Activated naive CD8-positive, alpha-beta T cell treated with anti-CD3 and anti-CD28 coated beads for 36 hours (primary cell): ENCODE measurements at regions not wholly inside any gene's neighbourhood (a gene's known extent, or its start where the extent isn't known, plus 50 kb on each side); places are given as distances from the start of the nearest gene placed in this dataset.
"Not testable (repeated sequence)": the region's sequence is repeated elsewhere in the genome, so short reads cannot be mapped to it uniquely, and the experiment has no call there.

Experiments
- DNase-seq: peaks from one replicate; pipeline ENCODE4 v3.0.0; 2021
- H3K27ac Mint-ChIP-seq: one replicate; pipeline ENCODE4 v1.8.0; 2022; ENCODE audit warnings: mild to moderate bottlenecking, moderate library complexity, mixed read lengths
- H3K27me3 Mint-ChIP-seq: one replicate; pipeline ENCODE4 v1.8.0; 2022; ENCODE audit warnings: mild to moderate bottlenecking, mixed read lengths
- H3K36me3 Mint-ChIP-seq: one replicate; pipeline ENCODE4 v1.8.0; 2021; ENCODE audit warnings: mild to moderate bottlenecking, mixed read lengths
- H3K4me1 Mint-ChIP-seq: one replicate; pipeline ENCODE4 v1.8.0; 2021; ENCODE audit warnings: mixed read lengths
- H3K4me3 Mint-ChIP-seq: one replicate; pipeline ENCODE4 v1.8.0; 2022; ENCODE audit warnings: mild to moderate bottlenecking, moderate library complexity, mixed read lengths
- H3K9me3 Mint-ChIP-seq: one replicate; pipeline ENCODE4 v1.8.0; 2022; ENCODE audit warnings: mixed read lengths

- H3K27ac Mint-ChIP-seq, H3K36me3 Mint-ChIP-seq, H3K27me3 Mint-ChIP-seq, H3K9me3 Mint-ChIP-seq, H3K4me1 Mint-ChIP-seq: not testable (repeated sequence)
- DNase-seq, result peak; percentile 44
- peak overlapping the region; percentile 37 for H3K4me3 Mint-ChIP-seq
Observed at GRCh38 chr7:6930787-6931186, 104.7 kb upstream of the CCZ1B start.

GRCh38 chr7:6931456-6931855, 105.4 kb upstream of the CCZ1B start:
- H3K4me1 Mint-ChIP-seq, H3K27ac Mint-ChIP-seq, H3K4me3 Mint-ChIP-seq, H3K27me3 Mint-ChIP-seq, DNase-seq, H3K36me3 Mint-ChIP-seq, H3K9me3 Mint-ChIP-seq: not testable (repeated sequence)

- not testable (repeated sequence) for H3K27ac Mint-ChIP-seq, H3K36me3 Mint-ChIP-seq, H3K27me3 Mint-ChIP-seq, H3K4me1 Mint-ChIP-seq, H3K9me3 Mint-ChIP-seq, H3K4me3 Mint-ChIP-seq, DNase-seq
Observed at GRCh38 chr7:6933954-6934632, 108.0 kb upstream of the CCZ1B start.

GRCh38 chr7:6934981-6935380, 108.9 kb upstream of the CCZ1B start:
- DNase-seq, result no peak
- Mint-ChIP-seq H3K4me1 (peaks cover 6% of the 10 kb centered on the region), H3K27ac (no peak overlapping the region), H3K36me3 (no peaks in the 10 kb centered on the region), H3K4me3 (no peak overlapping the region), H3K9me3 (no peaks in the 10 kb centered on the region), H3K27me3 (peaks cover 5% of the 10 kb centered on the region)

- not testable (repeated sequence) for DNase-seq, H3K36me3 Mint-ChIP-seq, H3K4me3 Mint-ChIP-seq, H3K27me3 Mint-ChIP-seq, H3K27ac Mint-ChIP-seq, H3K4me1 Mint-ChIP-seq, H3K9me3 Mint-ChIP-seq
Observed at GRCh38 chr7:6936626-6937025, 110.6 kb upstream of the CCZ1B start.

GRCh38 chr7:6937746-6938145, 111.7 kb upstream of the CCZ1B start:
- H3K36me3 Mint-ChIP-seq, H3K9me3 Mint-ChIP-seq, H3K27me3 Mint-ChIP-seq, H3K4me1 Mint-ChIP-seq, H3K27ac Mint-ChIP-seq, DNase-seq, H3K4me3 Mint-ChIP-seq: not testable (repeated sequence)

GRCh38 chr7:6938284-6938683, 112.2 kb upstream of the CCZ1B start:
- peak; percentile 24 for DNase-seq
- H3K4me1 Mint-ChIP-seq, H3K4me3 Mint-ChIP-seq, H3K9me3 Mint-ChIP-seq, H3K27ac Mint-ChIP-seq, H3K27me3 Mint-ChIP-seq, H3K36me3 Mint-ChIP-seq: not testable (repeated sequence)

GRCh38 chr7:6939126-6939525, 113.1 kb upstream of the CCZ1B start:
- not testable (repeated sequence) for H3K4me3 Mint-ChIP-seq

GRCh38 chr7:6939896-6940295, 113.8 kb upstream of the CCZ1B start:
- H3K9me3 Mint-ChIP-seq, H3K4me3 Mint-ChIP-seq, DNase-seq, H3K4me1 Mint-ChIP-seq, H3K36me3 Mint-ChIP-seq, H3K27me3 Mint-ChIP-seq, H3K27ac Mint-ChIP-seq: not testable (repeated sequence)

More at GRCh38 chr7:6939126-6939525, 113.1 kb upstream of the CCZ1B start:
- H3K9me3 Mint-ChIP-seq, H3K27me3 Mint-ChIP-seq, H3K4me1 Mint-ChIP-seq, H3K36me3 Mint-ChIP-seq, H3K27ac Mint-ChIP-seq, DNase-seq: not testable (repeated sequence)

GRCh38 chr7:6946873-6947272, 120.8 kb upstream of the CCZ1B start:
- not testable (repeated sequence) for H3K9me3 Mint-ChIP-seq, H3K27me3 Mint-ChIP-seq, H3K27ac Mint-ChIP-seq, H3K4me3 Mint-ChIP-seq, H3K4me1 Mint-ChIP-seq, DNase-seq, H3K36me3 Mint-ChIP-seq

- H3K36me3 Mint-ChIP-seq, H3K27ac Mint-ChIP-seq: not testable (repeated sequence)
Observed at GRCh38 chr7:6950231-6950630, 124.2 kb upstream of the CCZ1B start.

GRCh38 chr7:6951553-6951952, 125.5 kb upstream of the CCZ1B start:
- not testable (repeated sequence) for H3K36me3 Mint-ChIP-seq, H3K27me3 Mint-ChIP-seq, H3K9me3 Mint-ChIP-seq

More at GRCh38 chr7:6950231-6950630, 124.2 kb upstream of the CCZ1B start:
- H3K4me1 Mint-ChIP-seq, H3K4me3 Mint-ChIP-seq, DNase-seq, H3K27me3 Mint-ChIP-seq, H3K9me3 Mint-ChIP-seq: not testable (repeated sequence)

GRCh38 chr7:6953138-6953797, 127.2 kb upstream of the CCZ1B start:
- not testable (repeated sequence) for H3K27me3 Mint-ChIP-seq, H3K36me3 Mint-ChIP-seq, DNase-seq, H3K4me1 Mint-ChIP-seq, H3K9me3 Mint-ChIP-seq, H3K4me3 Mint-ChIP-seq, H3K27ac Mint-ChIP-seq

More at GRCh38 chr7:6951553-6951952, 125.5 kb upstream of the CCZ1B start:
- not testable (repeated sequence) for H3K27ac Mint-ChIP-seq, H3K4me3 Mint-ChIP-seq, H3K4me1 Mint-ChIP-seq, DNase-seq

GRCh38 chr7:6953798-6954181, 127.7 kb upstream of the CCZ1B start:
- H3K4me3 Mint-ChIP-seq, DNase-seq, H3K27me3 Mint-ChIP-seq, H3K9me3 Mint-ChIP-seq, H3K36me3 Mint-ChIP-seq, H3K27ac Mint-ChIP-seq, H3K4me1 Mint-ChIP-seq: not testable (repeated sequence)

- not testable (repeated sequence) for H3K4me3 Mint-ChIP-seq, H3K27me3 Mint-ChIP-seq, H3K9me3 Mint-ChIP-seq, DNase-seq, H3K36me3 Mint-ChIP-seq, H3K27ac Mint-ChIP-seq, H3K4me1 Mint-ChIP-seq
Observed at GRCh38 chr7:6955385-6955784, 129.3 kb upstream of the CCZ1B start.

GRCh38 chr7:6955990-6956566, 130.0 kb upstream of the CCZ1B start:
- DNase-seq, H3K27me3 Mint-ChIP-seq, H3K4me3 Mint-ChIP-seq, H3K36me3 Mint-ChIP-seq, H3K4me1 Mint-ChIP-seq, H3K27ac Mint-ChIP-seq, H3K9me3 Mint-ChIP-seq: not testable (repeated sequence)
